Ectodermal cell (in vitro differentiated cells): ENCODE measurements at regions not wholly inside any gene's neighbourhood (a gene's known extent, or its start where the extent isn't known, plus 50 kb on each side); places are given as distances from the start of the nearest gene placed in this dataset.

Experiments used
- H3K27ac ChIP-seq: 2 replicates; pipeline ENCODE4 v1.7.0; 2013; ENCODE audit warnings: mild to moderate bottlenecking, low read depth, low read length; ENCODE audit not compliant: insufficient read depth, poor library complexity, severe bottlenecking
- H3K27me3 ChIP-seq: 2 replicates; pipeline ENCODE4 v1.7.0; 2013; ENCODE audit warnings: mild to moderate bottlenecking, low read length; ENCODE audit not compliant: insufficient read depth, control insufficient read depth, poor library complexity, severe bottlenecking
- H3K36me3 ChIP-seq: one replicate; pipeline ENCODE4 v1.7.0; 2013; ENCODE audit warnings: low read length; ENCODE audit not compliant: control insufficient read depth, insufficient read depth
- H3K4me1 ChIP-seq: one replicate; pipeline ENCODE4 v1.7.0; 2013; ENCODE audit warnings: low read length; ENCODE audit not compliant: control insufficient read depth, insufficient read depth
- H3K4me3 ChIP-seq: 2 replicates; pipeline ENCODE4 v1.7.0; 2013; ENCODE audit warnings: low read depth, low read length, control low read depth; ENCODE audit not compliant: insufficient read depth
- H3K9me3 ChIP-seq: 2 replicates; pipeline ENCODE4 v1.7.0; 2013; ENCODE audit warnings: mild to moderate bottlenecking, low read length, moderate library complexity; ENCODE audit not compliant: control insufficient read depth
- WGBS, 2 experiments: methylation state at CpG; one replicate each; pipeline ENCODE4 v1.1.7; 2013; ENCODE audit warnings: missing lambda C conversion rate in 2 of 2; 5-methylcytosine and 5-hydroxymethylcytosine counted together

DNA sequence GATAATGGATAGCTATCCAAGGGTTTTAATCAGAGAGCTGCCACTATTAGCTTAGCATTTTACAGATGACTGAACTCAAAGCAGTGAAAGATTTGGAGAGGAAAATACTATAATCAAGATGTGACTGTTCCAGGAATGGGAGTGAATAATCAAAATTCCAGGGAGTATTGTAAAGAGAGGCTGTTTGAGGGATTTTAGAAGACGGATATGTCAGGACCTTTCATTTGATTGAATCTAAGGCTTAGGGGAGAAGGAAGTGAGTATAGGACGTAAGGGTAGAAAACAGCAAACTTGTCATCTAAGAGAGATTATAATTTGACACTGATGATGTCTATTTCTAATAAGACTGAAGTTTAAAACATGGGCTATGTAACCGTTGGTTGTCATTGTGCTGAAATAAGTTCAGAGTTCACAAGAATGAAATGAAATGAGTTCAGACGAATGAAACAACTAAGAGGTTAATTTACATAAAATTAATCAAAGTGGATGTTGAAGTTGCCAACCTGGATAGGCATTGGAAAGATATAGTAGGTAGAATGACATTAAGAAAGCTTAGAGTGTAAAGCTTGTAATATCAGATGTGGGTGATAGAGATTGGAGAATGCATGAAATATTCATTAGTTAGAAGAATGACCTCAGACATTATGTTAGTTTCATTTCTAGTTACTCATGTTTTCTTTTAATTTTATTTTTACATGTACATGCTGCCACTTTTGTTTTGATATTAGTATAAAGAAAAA, 842.8 kb downstream of the SI start:
- Histone ChIP-seq H3K9me3 (no peaks in the 10 kb centered on the region), H3K27ac (no peak overlapping the region), H3K36me3 (no peaks in the 10 kb centered on the region), H3K4me3 (no peak overlapping the region), H3K27me3 (no peaks in the 10 kb centered on the region), H3K4me1 (no peaks in the 10 kb centered on the region)
- 89 to 95% methylated on average over 4 of the region's 4 CpGs for WGBS, 2 experiments

DNA sequence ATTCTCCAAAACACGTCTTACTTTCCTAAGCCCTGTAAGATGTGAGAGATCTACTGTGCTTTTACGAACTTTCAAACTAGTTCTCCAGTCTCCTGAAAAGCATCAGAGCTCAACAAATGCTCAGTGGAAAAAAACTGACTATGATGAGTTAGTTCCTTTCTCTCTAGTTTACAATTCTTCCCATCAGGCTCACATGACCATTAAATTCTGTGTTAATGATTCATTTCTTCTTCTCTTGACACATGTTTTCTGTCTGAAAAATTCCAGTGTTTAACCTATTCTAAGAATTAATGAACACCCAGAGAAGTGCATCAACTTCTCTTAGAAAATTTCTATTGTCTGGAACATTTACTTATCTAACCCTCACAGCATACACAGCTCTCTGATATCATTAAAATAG, 844.3 kb downstream of the SI start:
- Histone ChIP-seq H3K4me1 (no peaks in the 10 kb centered on the region), H3K27me3 (no peaks in the 10 kb centered on the region), H3K4me3 (no peak overlapping the region), H3K9me3 (no peaks in the 10 kb centered on the region), H3K36me3 (no peaks in the 10 kb centered on the region), H3K27ac (no peak overlapping the region)
- 88 to 98% methylated on average over 2 of the region's 2 CpGs for WGBS, 2 experiments

DNA sequence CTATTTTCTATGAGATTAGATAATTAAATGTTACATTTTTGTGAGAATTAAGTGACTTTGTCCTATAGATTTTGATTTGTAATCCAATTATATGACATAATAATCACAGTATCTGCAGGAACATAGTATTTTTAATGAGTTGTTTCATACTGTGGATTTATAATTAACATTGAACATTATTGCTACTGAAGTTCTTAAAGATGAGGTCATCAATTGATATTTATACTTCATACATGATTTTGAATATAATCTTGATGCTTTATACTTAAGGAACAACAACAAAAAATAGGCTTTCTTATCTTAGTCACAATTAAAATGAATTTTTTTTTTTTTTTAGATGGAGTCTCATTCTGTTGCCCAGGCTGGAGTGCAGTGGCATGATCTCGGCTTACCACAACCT, 846.6 kb downstream of the SI start:
- Histone ChIP-seq H3K4me3 (no peak overlapping the region), H3K36me3 (no peaks in the 10 kb centered on the region), H3K27ac (no peak overlapping the region), H3K9me3 (no peaks in the 10 kb centered on the region), H3K27me3 (no peaks in the 10 kb centered on the region), H3K4me1 (no peaks in the 10 kb centered on the region)
- WGBS, 2 experiments: 90 to 100% methylated on average over 1 of the region's 1 CpG

DNA sequence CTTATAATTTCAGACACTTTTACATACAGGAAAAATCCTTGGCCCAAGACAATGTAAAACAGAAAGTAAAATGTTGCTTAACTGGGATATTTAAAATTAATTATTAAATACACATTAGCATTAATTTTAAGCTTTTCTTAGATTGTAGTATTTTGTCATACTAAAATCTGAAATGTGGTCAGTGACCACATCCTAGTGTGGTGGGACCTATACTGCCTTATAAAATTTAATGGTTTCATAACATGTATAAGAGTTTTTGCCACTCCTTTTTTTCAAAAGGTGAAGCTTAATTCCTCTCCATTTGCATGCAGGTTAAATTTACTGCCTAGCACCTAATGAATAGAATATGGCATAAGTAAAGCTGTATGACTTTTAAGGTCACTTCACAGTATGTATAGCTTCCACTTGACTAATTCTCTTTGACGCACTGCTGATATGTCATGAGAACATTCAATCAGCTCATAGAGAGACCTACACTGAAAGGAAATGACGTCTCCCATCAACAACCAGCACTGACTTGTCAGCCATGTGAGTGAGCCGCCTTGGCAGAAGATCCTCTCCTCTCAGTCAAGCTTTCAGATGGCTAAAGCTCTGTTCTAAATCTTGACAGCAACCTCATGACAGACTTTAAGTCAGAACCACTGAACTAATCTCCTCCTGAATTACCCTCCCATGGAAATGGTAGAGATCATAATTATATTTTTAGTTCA, 847.8 kb downstream of the SI start:
- no peaks in the 10 kb centered on the region for H3K36me3 ChIP-seq
- WGBS, 2 experiments: 90 to 92% methylated on average over 3 of the region's 3 CpGs
- no peaks in the 10 kb centered on the region for H3K27me3 ChIP-seq
- H3K4me3 ChIP-seq: no peak overlapping the region
- no peak overlapping the region for H3K27ac ChIP-seq
- H3K9me3 ChIP-seq: no peaks in the 10 kb centered on the region
- no peaks in the 10 kb centered on the region for H3K4me1 ChIP-seq

DNA sequence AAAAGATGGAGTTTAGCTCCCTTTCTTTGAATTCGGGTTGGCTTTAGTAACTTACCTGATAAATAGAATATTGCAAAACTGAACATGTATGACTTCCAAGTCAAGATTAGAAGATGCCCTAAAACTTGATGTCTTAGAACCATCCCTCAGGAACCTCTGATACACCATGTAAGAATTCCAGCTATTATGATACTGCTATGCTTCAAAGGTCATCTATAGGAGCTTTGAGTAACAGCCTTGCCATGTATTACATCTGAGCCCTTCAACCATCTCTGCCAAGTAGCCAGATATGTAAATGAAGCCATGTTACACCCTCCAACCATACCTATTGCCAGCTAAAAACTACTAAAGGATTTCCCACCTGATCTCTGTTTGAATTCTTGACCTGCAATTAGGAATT, 854.2 kb downstream of the SI start:
- Histone ChIP-seq H3K4me1 (no peaks in the 10 kb centered on the region), H3K36me3 (no peaks in the 10 kb centered on the region), H3K27me3 (no peaks in the 10 kb centered on the region), H3K27ac (no peak overlapping the region), H3K4me3 (no peak overlapping the region), H3K9me3 (no peaks in the 10 kb centered on the region)
- WGBS, 2 experiments: 0% methylated on average over 1 of the region's 1 CpG; no CpG with 5 or more reads in 1 of the 2 experiments

DNA sequence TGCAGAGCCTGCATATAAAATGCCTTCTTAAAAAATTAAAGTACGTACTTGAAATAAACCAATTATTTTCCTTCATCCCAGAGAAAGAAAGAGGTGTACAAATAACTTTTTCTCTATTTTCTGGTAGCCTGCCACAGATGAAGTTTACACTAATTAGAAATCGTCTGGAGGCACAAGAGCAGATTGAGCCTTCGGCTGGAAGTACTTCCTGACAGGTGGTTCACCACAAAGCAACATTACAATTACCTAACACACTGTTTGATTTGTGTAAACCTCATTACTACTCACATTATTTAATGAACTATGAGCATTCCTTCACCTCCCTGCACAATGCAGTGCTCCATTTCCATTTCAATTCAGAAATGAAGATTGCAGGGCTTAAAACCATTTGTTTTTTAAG, 856.1 kb downstream of the SI start:
- no peaks in the 10 kb centered on the region for H3K36me3 ChIP-seq
- H3K9me3 ChIP-seq: no peaks in the 10 kb centered on the region
- H3K4me1 ChIP-seq: no peaks in the 10 kb centered on the region
- no peak overlapping the region for H3K4me3 ChIP-seq
- H3K27me3 ChIP-seq: no peaks in the 10 kb centered on the region
- 88 to 93% methylated on average over 3 of the region's 3 CpGs for WGBS, 2 experiments
- H3K27ac ChIP-seq: no peak overlapping the region

DNA sequence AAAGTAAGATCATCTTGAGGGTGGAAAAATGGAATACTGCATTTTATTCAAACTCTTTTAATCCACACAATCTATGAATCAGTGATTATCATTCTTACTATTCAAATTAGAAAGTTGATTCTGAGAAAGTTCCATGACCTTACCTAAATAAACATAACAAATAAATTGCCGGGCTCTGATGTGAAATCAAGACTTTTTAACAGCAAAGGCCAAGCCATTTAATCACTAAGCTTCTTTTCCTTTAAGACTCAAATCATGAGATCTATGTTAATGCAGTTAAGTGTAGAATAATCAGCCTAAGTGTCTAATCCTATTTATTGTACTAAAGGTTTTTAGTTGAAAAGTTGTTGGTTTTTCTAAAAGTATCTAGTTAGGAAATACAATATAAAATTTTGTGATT, 857.0 kb downstream of the SI start:
- Histone ChIP-seq H3K4me3 (no peak overlapping the region), H3K9me3 (no peaks in the 10 kb centered on the region), H3K27ac (no peak overlapping the region), H3K4me1 (no peaks in the 10 kb centered on the region), H3K27me3 (no peaks in the 10 kb centered on the region), H3K36me3 (no peaks in the 10 kb centered on the region)
- 100% methylated on average over 1 of the region's 1 CpG for WGBS, 2 experiments

DNA sequence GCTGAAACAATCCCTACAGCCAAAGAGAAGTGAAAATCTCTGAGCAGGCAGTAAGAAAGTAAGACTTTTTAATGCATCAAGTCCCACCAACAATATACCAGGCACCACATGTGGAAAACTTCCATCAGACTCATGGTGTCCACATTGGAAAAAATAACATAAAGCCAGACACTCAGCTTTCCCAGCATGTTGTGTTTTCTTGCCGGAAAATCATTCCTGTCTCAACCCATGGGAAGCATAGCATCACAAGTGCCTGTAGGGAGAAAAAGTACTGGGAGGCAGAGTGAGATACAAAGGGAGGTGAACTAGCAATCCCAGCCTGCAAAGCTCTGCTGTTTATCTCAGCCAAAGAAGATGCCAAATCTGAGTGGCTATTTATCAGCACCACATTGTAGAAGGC, 868.9 kb downstream of the SI start:
- Histone ChIP-seq H3K27me3 (no peaks in the 10 kb centered on the region), H3K36me3 (no peaks in the 10 kb centered on the region), H3K9me3 (no peaks in the 10 kb centered on the region), H3K4me1 (peaks cover 5% of the 10 kb centered on the region), H3K4me3 (no peak overlapping the region), H3K27ac (no peak overlapping the region)
- WGBS, 2 experiments: 87 to 100% methylated on average over 1 of the region's 1 CpG

DNA sequence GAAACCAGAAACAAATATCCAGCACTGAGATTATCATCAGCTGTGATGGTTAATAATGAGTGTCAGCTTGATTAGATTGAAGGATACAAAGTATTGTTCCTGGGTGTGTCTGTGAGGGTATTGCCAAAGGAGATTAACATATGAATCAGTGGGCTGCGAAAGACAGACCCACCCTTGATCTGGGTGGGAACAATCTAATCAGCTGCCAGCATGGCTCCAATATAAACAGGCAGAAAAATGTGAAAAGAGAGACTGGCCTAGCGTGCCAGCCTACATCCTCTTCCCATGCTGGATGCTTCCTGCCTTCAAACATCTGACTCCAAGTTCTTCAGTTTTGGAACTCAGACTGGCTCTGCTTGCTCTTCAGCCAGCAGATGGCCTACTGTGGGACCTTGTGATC, 869.5 kb downstream of the SI start:
- H3K27ac ChIP-seq: no peak overlapping the region
- H3K27me3 ChIP-seq: no peaks in the 10 kb centered on the region
- no peaks in the 10 kb centered on the region for H3K9me3 ChIP-seq
- 51 to 61% methylated on average over 2 of the region's 2 CpGs for WGBS, 2 experiments
- H3K36me3 ChIP-seq: no peaks in the 10 kb centered on the region
- peaks cover 5% of the 10 kb centered on the region for H3K4me1 ChIP-seq
- no peak overlapping the region for H3K4me3 ChIP-seq

DNA sequence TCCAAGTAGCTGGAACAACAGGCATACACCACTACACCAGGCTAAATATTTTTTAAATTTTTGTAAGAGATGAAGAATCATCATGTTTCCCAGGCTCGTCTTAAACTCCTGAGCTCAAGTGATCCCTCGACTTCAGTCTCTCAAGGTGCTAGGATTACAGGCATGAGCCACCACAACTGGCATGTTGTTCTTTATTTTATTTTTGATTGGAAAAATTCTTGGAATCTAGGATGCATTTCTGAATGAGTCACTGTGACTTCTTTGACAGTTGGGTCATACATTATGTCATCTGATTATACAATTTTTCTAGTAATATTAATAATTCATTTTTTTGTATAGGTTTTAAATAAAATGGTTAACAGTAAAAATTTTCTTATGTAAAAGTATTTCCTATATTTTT, 870.2 kb downstream of the SI start:
- Histone ChIP-seq H3K27me3 (no peaks in the 10 kb centered on the region), H3K4me3 (no peak overlapping the region), H3K9me3 (no peaks in the 10 kb centered on the region), H3K36me3 (no peaks in the 10 kb centered on the region), H3K4me1 (peaks cover 5% of the 10 kb centered on the region), H3K27ac (no peak overlapping the region)
- WGBS, 2 experiments: 84 to 86% methylated on average over 2 of the region's 2 CpGs
